WTC11 (cell line): ENCODE measurements at regions not wholly inside any gene's neighbourhood (a gene's known extent, or its start where the extent isn't known, plus 50 kb on each side); places are given as distances from the start of the nearest gene placed in this dataset.

Experiments
- CREB1 ChIP-seq: sonication (generic); formaldehyde crosslinking; IDR thresholded peaks from 2 replicates; pipeline ENCODE4 v1.8.0; 2023; ENCODE audit warnings: mild to moderate bottlenecking, missing genetic modification reagents
- CTCF ChIP-seq: fragments of 200-600 bp; IDR thresholded peaks from 2 replicates; pipeline ENCODE4 v1.8.0; 2022; ENCODE audit warnings: antibody characterized with exemption
- ELF4 ChIP-seq: sonication (generic); formaldehyde crosslinking; IDR thresholded peaks from 2 replicates; pipeline ENCODE4 v1.8.1; 2022; ENCODE audit warnings: low read depth, mild to moderate bottlenecking, moderate library complexity, missing genetic modification reagents

GRCh38 chr2:7117076-7117475 lies 199.9 kb downstream of the RNF144A start:
- TF ChIP-seq CREB1 (CRISPR knock-in tag): no peak
- TF ChIP-seq ELF4: no peak
- no peak for TF ChIP-seq CTCF
